ENCODE measurements at regions not wholly inside any gene's neighbourhood (a gene's known extent, or its start where the extent isn't known, plus 50 kb on each side); places are given as distances from the start of the nearest gene placed in this dataset.

GRCh38 chr20:21981597-21982344 is 276.3 kb downstream of the PAX1 start (continued):
- no peak for TF ChIP-seq ZHX2 (IDR thresholded peaks at IDR 0.05; ENCODE audit: low read depth)
- TF ChIP-seq ZHX2 (CRISPR knock-in tag; IDR thresholded peaks at IDR 0.05; ENCODE audit: borderline replicate concordance) = no peak
- TF ChIP-seq, protein P1, sequence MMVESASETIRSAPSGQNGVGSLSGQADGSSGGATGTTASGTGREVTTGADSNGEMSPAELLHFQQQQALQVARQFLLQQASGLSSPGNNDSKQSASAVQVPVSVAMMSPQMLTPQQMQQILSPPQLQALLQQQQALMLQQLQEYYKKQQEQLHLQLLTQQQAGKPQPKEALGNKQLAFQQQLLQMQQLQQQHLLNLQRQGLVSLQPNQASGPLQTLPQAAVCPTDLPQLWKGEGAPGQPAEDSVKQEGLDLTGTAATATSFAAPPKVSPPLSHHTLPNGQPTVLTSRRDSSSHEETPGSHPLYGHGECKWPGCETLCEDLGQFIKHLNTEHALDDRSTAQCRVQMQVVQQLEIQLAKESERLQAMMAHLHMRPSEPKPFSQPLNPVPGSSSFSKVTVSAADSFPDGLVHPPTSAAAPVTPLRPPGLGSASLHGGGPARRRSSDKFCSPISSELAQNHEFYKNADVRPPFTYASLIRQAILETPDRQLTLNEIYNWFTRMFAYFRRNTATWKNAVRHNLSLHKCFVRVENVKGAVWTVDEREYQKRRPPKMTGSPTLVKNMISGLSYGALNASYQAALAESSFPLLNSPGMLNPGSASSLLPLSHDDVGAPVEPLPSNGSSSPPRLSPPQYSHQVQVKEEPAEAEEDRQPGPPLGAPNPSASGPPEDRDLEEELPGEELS (CRISPR knock-in tag; IDR thresholded peaks at IDR 0.05) = no peak
- no peak for TF ChIP-seq MEIS2 (CRISPR knock-in tag; IDR thresholded peaks at IDR 0.05)
- TF ChIP-seq TEF (CRISPR knock-in tag; IDR thresholded peaks at IDR 0.05) = no peak
- TF ChIP-seq ZNF670 (CRISPR knock-in tag; IDR thresholded peaks at IDR 0.05; ENCODE audit: borderline replicate concordance) = peak; percentile 75; the same call in 1 of the 2 replicates
- TF ChIP-seq ZNF460 (CRISPR knock-in tag; IDR thresholded peaks at IDR 0.05; ENCODE audit: borderline replicate concordance) = no peak
- TF ChIP-seq SMYD3 (CRISPR knock-in tag; IDR thresholded peaks at IDR 0.05) = no peak
- no peak for TF ChIP-seq SNAPC2 (CRISPR knock-in tag; IDR thresholded peaks at IDR 0.05)
- TF ChIP-seq CC2D1A (CRISPR knock-in tag; IDR thresholded peaks at IDR 0.05) = no peak
- TF ChIP-seq ZNF549 (CRISPR knock-in tag; IDR thresholded peaks at IDR 0.05) = no peak
- peak; percentile 71 for TF ChIP-seq XRCC5 (optimal IDR thresholded peaks at IDR 0.05; ENCODE audit: low read length)
- no peak for TF ChIP-seq ZNF672 (CRISPR knock-in tag; IDR thresholded peaks at IDR 0.05)
- 0 out of 2 replicates have a peak, but pooled peaks have one; percentile 30 for TF ChIP-seq KDM3A (CRISPR knock-in tag; IDR thresholded peaks at IDR 0.05; ENCODE audit: low read depth)
- TF ChIP-seq CEBPG (CRISPR knock-in tag; IDR thresholded peaks at IDR 0.05) = no peak
- TF ChIP-seq ZBTB7A (CRISPR knock-in tag; IDR thresholded peaks at IDR 0.05) = no peak
- TF ChIP-seq NFYB (CRISPR knock-in tag; IDR thresholded peaks at IDR 0.05) = no peak
- no peak for TF ChIP-seq ZSCAN12 (CRISPR knock-in tag; IDR thresholded peaks at IDR 0.05)
- no peak for TF ChIP-seq MED13 (CRISPR knock-in tag; IDR thresholded peaks at IDR 0.05)
- TF ChIP-seq SNAPC5 (CRISPR knock-in tag; IDR thresholded peaks at IDR 0.05; ENCODE audit: borderline replicate concordance) = no peak

Measured in HepG2 (cell line).